PC-3 (cell line): ENCODE measurements at regions not wholly inside any gene's neighbourhood (a gene's known extent, or its start where the extent isn't known, plus 50 kb on each side); places are given as distances from the start of the nearest gene placed in this dataset.

Source experiments
- ATAC-seq: fragments of 200-7000 bp; cut with Tn5 transposase; 2 replicates; pipeline ENCODE4 v1.9.1; 2020; ENCODE audit warnings: mild to moderate bottlenecking, moderate library complexity
- BruUV-seq: library from RNA; stranded (reverse); fragments of 400-500 nt; replicated peaks from 2 replicates; lab custom pipeline; 2021; lab: Mats Ljungman, UMichigan
- CTCF ChIA-PET: fragments of 300-600 bp; sonication (Branson Sonifier 250); formaldehyde crosslinking; loops from one replicate; lab custom pipeline; 2022; ENCODE audit warnings: antibody characterized with exemption; lab: Charles Lee
- POLR2A ChIA-PET: fragments of 300-600 bp; sonication (Branson Sonifier 250); formaldehyde crosslinking; loops from one replicate; lab custom pipeline; 2022; ENCODE audit warnings: antibody characterized with exemption; ENCODE audit not compliant: unreplicated experiment; lab: Charles Lee
- DNase-seq: peaks from one replicate; pipeline ENCODE4 v3.0.0-alpha.2; 2015
- H2AFZ ChIP-seq: fragments of 300-600 bp; sonication (generic); 2 replicates; pipeline ENCODE4 v1.6.0; 2016; ENCODE audit warnings: antibody characterized with exemption, low read length
- H3F3A ChIP-seq: fragments of 300-600 bp; sonication (generic); one replicate; pipeline ENCODE4 v1.6.0; 2017; ENCODE audit warnings: antibody characterized with exemption, low read length, control low read depth, mild to moderate bottlenecking; ENCODE audit not compliant: unreplicated experiment
- H3K27ac ChIP-seq: fragments of 300-600 bp; sonication (generic); 2 replicates; pipeline ENCODE4 v1.5.1; 2016; ENCODE audit warnings: mild to moderate bottlenecking, low read length
- H3K27me3 ChIP-seq: fragments of 300-600 bp; sonication (generic); 2 replicates; pipeline ENCODE4 v1.6.1; 2016; ENCODE audit warnings: low read length, mixed read lengths
- H3K36me3 ChIP-seq: fragments of 300-600 bp; sonication (generic); 2 replicates; pipeline ENCODE4 v1.6.1; 2016; ENCODE audit warnings: low read depth, mixed run types, low read length, mixed read lengths
- H3K4me1 ChIP-seq: fragments of 300-600 bp; sonication (generic); 2 replicates; pipeline ENCODE4 v1.5.1; 2016; ENCODE audit warnings: low read length; ENCODE audit not compliant: insufficient read depth
- H3K4me2 ChIP-seq: fragments of 300-600 bp; sonication (generic); 2 replicates; pipeline ENCODE4 v1.6.0; 2016; ENCODE audit warnings: low read length
- H3K4me3 ChIP-seq: fragments of 300-600 bp; sonication (generic); 2 replicates; pipeline ENCODE4 v1.5.1; 2016; ENCODE audit warnings: mild to moderate bottlenecking, low read length, mixed read lengths
- H3K79me2 ChIP-seq: fragments of 300-600 bp; sonication (generic); 2 replicates; pipeline ENCODE4 v1.6.1; 2017; ENCODE audit warnings: low read length, mixed read lengths
- H3K9ac ChIP-seq: fragments of 300-600 bp; sonication (generic); 2 replicates; pipeline ENCODE4 v1.6.0; 2016; ENCODE audit warnings: mild to moderate bottlenecking, low read length
- H3K9me2 ChIP-seq: fragments of 300-600 bp; sonication (generic); replicated peaks from 2 replicates; pipeline ENCODE4 v1.6.1; 2016; ENCODE audit warnings: mixed run types, low read length, mixed read lengths
- H3K9me3 ChIP-seq: fragments of 300-600 bp; sonication (generic); 2 replicates; pipeline ENCODE4 v1.6.1; 2016; ENCODE audit warnings: low read length, mixed read lengths
- H4K20me1 ChIP-seq: fragments of 300-600 bp; sonication (generic); 2 replicates; pipeline ENCODE4 v1.6.1; 2016; ENCODE audit warnings: low read length, mixed read lengths
- EZH2 ChIP-seq: fragments of 300-600 bp; sonication (generic); IDR thresholded peaks from one replicate; pipeline ENCODE4 v1.6.1; 2017; ENCODE audit warnings: antibody characterized with exemption, mild to moderate bottlenecking, low read length; ENCODE audit not compliant: unreplicated experiment
- EZH2phosphoT487 ChIP-seq: fragments of 300-600 bp; sonication (generic); IDR thresholded peaks from 2 replicates; pipeline ENCODE4 v1.6.1; 2018; ENCODE audit warnings: mild to moderate bottlenecking, antibody characterized with exemption, low read length, borderline replicate concordance
- intact Hi-C: fragments of 100-400 bp; cut with micrococcal nuclease; formaldehyde crosslinking; loops from 2 replicates; pipeline ENCODE4 v1.9.0; 2023
- TF ChIP-seq, protein P1 (sequence below): fragments of 300-600 bp; sonication (generic); conservative IDR thresholded peaks from 2 replicates; pipeline ENCODE4 v1.5.1; 2017; ENCODE audit warnings: antibody characterized with exemption, low read depth, mild to moderate bottlenecking, low read length

GRCh38 chr11:70861559-70861958, 390.8 kb downstream of the SHANK2 start:
- no peaks in the 10 kb centered on the region for H4K20me1 ChIP-seq
- H3K4me1 ChIP-seq = no peaks in the 10 kb centered on the region
- H3F3A ChIP-seq = no peaks in the 10 kb centered on the region
- H2AFZ ChIP-seq = no peak overlapping the region
- H3K36me3 ChIP-seq = no peaks in the 10 kb centered on the region
- intact Hi-C loops = no loop called here
- DNase-seq (no peak), ATAC-seq (no peak)
- no peaks in the 10 kb centered on the region for H3K27me3 ChIP-seq
- H3K4me2 ChIP-seq = no peak overlapping the region
- CTCF ChIA-PET = no interaction called here
- no peaks in the 10 kb centered on the region for H3K79me2 ChIP-seq
- POLR2A ChIA-PET = interaction anchor here (0.5 kb wide), 1 partner anchor 1705 kb away, joined by 11 read pairs; no protein-coding TSS in a partner anchor
- no peak overlapping the region for H3K27ac ChIP-seq
- no peak overlapping the region for H3K4me3 ChIP-seq
- H3K9ac ChIP-seq = no peak overlapping the region
- no peaks in the 10 kb centered on the region for H3K9me3 ChIP-seq
- BruUV-seq = no TSS peak
- no peaks in the 10 kb centered on the region for H3K9me2 ChIP-seq
- TF ChIP-seq, protein P1, sequence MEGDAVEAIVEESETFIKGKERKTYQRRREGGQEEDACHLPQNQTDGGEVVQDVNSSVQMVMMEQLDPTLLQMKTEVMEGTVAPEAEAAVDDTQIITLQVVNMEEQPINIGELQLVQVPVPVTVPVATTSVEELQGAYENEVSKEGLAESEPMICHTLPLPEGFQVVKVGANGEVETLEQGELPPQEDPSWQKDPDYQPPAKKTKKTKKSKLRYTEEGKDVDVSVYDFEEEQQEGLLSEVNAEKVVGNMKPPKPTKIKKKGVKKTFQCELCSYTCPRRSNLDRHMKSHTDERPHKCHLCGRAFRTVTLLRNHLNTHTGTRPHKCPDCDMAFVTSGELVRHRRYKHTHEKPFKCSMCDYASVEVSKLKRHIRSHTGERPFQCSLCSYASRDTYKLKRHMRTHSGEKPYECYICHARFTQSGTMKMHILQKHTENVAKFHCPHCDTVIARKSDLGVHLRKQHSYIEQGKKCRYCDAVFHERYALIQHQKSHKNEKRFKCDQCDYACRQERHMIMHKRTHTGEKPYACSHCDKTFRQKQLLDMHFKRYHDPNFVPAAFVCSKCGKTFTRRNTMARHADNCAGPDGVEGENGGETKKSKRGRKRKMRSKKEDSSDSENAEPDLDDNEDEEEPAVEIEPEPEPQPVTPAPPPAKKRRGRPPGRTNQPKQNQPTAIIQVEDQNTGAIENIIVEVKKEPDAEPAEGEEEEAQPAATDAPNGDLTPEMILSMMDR = no peak
- no peak for TF ChIP-seq EZH2
- no peak for TF ChIP-seq EZH2phosphoT487

- Histone ChIP-seq H3K9me2 (no peaks in the 10 kb centered on the region), H4K20me1 (no peaks in the 10 kb centered on the region), H3K27ac (no peak overlapping the region), H3K9ac (no peak overlapping the region), H3K9me3 (no peaks in the 10 kb centered on the region), H3K79me2 (no peaks in the 10 kb centered on the region), H3K4me3 (no peak overlapping the region), H3F3A (no peaks in the 10 kb centered on the region), H3K4me1 (no peaks in the 10 kb centered on the region), H3K27me3 (no peaks in the 10 kb centered on the region), H2AFZ (no peak overlapping the region), H3K36me3 (no peaks in the 10 kb centered on the region), H3K4me2 (no peak overlapping the region)
- TF ChIP-seq EZH2 (no peak), EZH2phosphoT487 (no peak)
- TF ChIP-seq, protein P1 = no peak
- intact Hi-C loops = no loop called here
- ATAC-seq (no peak), DNase-seq (no peak)
- ChIA-PET POLR2A (interaction anchor here (0.5 kb wide), 1 partner anchor 1705 kb away, joined by 11 read pairs; no protein-coding TSS in a partner anchor), CTCF (no interaction called here)
- no TSS peak for BruUV-seq
These were observed 390.3 kb downstream of the SHANK2 start for GRCh38 chr11:70862093-70862492.

GRCh38 chr11:70863186-70863585, 389.2 kb downstream of the SHANK2 start:
- no peak overlapping the region for H3K9ac ChIP-seq
- H4K20me1 ChIP-seq = no peaks in the 10 kb centered on the region
- no peak overlapping the region for H2AFZ ChIP-seq
- ATAC-seq (no peak), DNase-seq (no peak)
- no peaks in the 10 kb centered on the region for H3K79me2 ChIP-seq
- no peaks in the 10 kb centered on the region for H3F3A ChIP-seq
- H3K4me2 ChIP-seq = no peak overlapping the region
- TF ChIP-seq, protein P1 = no peak
- no peak for TF ChIP-seq EZH2phosphoT487
- no peak for TF ChIP-seq EZH2
- H3K27ac ChIP-seq = no peak overlapping the region
- ChIA-PET CTCF (no interaction called here), POLR2A (no interaction called here)
- no peaks in the 10 kb centered on the region for H3K9me3 ChIP-seq
- BruUV-seq = no TSS peak
- no peaks in the 10 kb centered on the region for H3K27me3 ChIP-seq
- intact Hi-C loops = no loop called here
- no peaks in the 10 kb centered on the region for H3K36me3 ChIP-seq
- H3K9me2 ChIP-seq = no peaks in the 10 kb centered on the region
- no peak overlapping the region for H3K4me3 ChIP-seq
- H3K4me1 ChIP-seq = no peaks in the 10 kb centered on the region
